HFFc6 (cell line): ENCODE measurements at regions not wholly inside any gene's neighbourhood (a gene's known extent, or its start where the extent isn't known, plus 50 kb on each side); places are given as distances from the start of the nearest gene placed in this dataset.

Source experiments
- DNase-seq: peaks from one replicate; pipeline ENCODE4 v3.0.0-alpha.2; 2018
- H3K27ac Mint-ChIP-seq: 2 replicates; pipeline ENCODE4 v1.8.0; 2020; ENCODE audit warnings: mild to moderate bottlenecking, mixed read lengths
- H3K27me3 Mint-ChIP-seq: 2 replicates; pipeline ENCODE4 v1.8.0; 2021; ENCODE audit warnings: mild to moderate bottlenecking, moderate library complexity, mixed read lengths; ENCODE audit not compliant: insufficient read depth
- H3K36me3 Mint-ChIP-seq: 2 replicates; pipeline ENCODE4 v1.8.0; 2021; ENCODE audit warnings: low read depth, mixed read lengths
- H3K4me1 Mint-ChIP-seq: 2 replicates; pipeline ENCODE4 v1.8.0; 2020; ENCODE audit warnings: low read depth, mixed read lengths
- H3K4me3 Mint-ChIP-seq: 2 replicates; pipeline ENCODE4 v1.8.0; 2020; ENCODE audit warnings: mild to moderate bottlenecking, moderate library complexity, mixed read lengths
- H3K9me3 Mint-ChIP-seq: 2 replicates; pipeline ENCODE4 v1.8.0; 2020; ENCODE audit warnings: mild to moderate bottlenecking, mixed read lengths
- CTCF ChIP-seq: fragments of 200-600 bp; sonication (generic); IDR thresholded peaks from 2 replicates; pipeline ENCODE4 v1.5.0; 2021; ENCODE audit warnings: antibody characterized with exemption, mild to moderate bottlenecking

DNA sequence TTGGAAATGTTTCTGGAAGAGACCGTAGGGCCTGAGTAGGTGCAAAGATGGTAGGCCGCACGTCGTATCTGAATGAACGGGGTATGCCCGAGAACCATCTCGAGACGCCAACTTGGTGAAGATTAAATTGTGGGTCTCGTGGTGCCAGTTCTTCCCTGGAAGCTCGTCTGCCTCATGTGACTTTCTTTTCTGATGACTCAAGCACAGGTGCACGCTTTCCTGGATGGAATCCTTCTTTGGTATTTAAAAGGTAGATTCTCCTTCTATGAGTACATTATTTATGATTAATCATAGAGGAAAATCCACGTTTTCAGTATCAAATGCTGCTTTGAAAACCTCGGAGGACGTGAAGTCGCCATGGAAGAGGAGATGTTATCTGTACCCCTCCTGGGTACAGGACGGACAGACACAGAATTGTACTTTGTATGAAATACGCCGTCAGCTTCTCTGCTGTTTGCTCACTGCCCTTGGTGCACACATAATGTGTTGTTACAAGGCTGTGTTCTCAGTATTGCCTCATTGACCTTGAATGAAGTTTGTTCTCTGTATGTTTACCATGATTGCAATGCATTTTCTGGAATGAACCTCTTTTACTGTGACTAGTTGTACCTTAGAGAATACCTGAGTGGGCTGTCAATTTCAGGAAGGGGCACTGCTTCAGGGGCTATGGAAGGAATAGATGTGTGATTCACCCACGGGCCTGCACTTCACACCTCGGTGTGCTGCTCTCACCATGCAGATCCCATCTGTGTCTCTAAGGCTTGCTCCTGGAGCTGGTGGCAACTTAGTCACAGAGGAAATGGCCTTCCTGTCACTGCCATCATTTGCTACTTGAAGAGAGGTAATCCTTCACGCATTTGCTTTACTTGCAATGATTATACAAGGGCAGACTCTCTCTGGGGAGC is 137.3 kb upstream of the RTL1 start:
- Mint-ChIP-seq H3K27me3 (peaks cover 30% of the 10 kb centered on the region), H3K27ac (no peak overlapping the region), H3K9me3 (no peaks in the 10 kb centered on the region; the same call in 1 of the 2 replicates)

DNA sequence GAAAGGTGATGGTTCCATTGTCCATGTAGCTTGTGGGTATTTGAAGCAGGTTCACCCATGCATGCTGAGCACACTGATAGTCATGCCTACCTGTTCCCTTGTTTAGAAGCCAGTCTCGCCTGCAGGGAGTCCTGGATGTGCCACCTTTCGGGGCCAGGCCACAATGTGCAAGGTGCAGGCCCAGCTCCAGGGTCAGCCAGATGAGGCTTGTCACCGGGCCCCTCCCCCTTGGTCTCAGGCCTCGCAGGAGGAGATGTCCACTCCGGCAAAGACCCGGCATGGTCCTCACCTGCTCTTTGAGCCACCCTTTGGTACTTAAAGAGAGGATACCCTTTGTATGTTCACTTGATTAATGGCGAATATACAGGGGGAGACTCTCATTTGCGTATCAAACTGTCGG is 140.4 kb upstream of the RTL1 start:
- no peak overlapping the region for H3K4me3 Mint-ChIP-seq
- H3K27ac Mint-ChIP-seq = no peak overlapping the region
- H3K36me3 Mint-ChIP-seq = peaks cover 38% of the 10 kb centered on the region
- no peaks in the 10 kb centered on the region; the same call in 1 of the 2 replicates for H3K9me3 Mint-ChIP-seq
- DNase-seq = no peak
- peaks cover 34% of the 10 kb centered on the region for H3K27me3 Mint-ChIP-seq
- no peaks in the 10 kb centered on the region for H3K4me1 Mint-ChIP-seq
- TF ChIP-seq CTCF = no peak

More for the DNA sequence above, 137.3 kb upstream of the RTL1 start:
- no peak overlapping the region for H3K4me3 Mint-ChIP-seq
- no peak for TF ChIP-seq CTCF
- no peak for DNase-seq
- H3K4me1 Mint-ChIP-seq = no peaks in the 10 kb centered on the region
- peaks cover 23% of the 10 kb centered on the region for H3K36me3 Mint-ChIP-seq

GRCh38 chr14:101044741-101045140 is 141.2 kb upstream of the RTL1 start:
- peak overlapping the region; percentile 11; the same call in 1 of the 2 replicates for H3K4me3 Mint-ChIP-seq
- peaks cover 42% of the 10 kb centered on the region for H3K36me3 Mint-ChIP-seq
- H3K4me1 Mint-ChIP-seq = no peaks in the 10 kb centered on the region
- H3K27ac Mint-ChIP-seq = no peak overlapping the region
- no peaks in the 10 kb centered on the region; the same call in 1 of the 2 replicates for H3K9me3 Mint-ChIP-seq
- no peak for DNase-seq
- no peak for TF ChIP-seq CTCF
- H3K27me3 Mint-ChIP-seq = peaks cover 38% of the 10 kb centered on the region

GRCh38 chr14:101045511-101045910 is 142.0 kb upstream of the RTL1 start:
- peaks cover 36% of the 10 kb centered on the region for H3K27me3 Mint-ChIP-seq
- no peaks in the 10 kb centered on the region; the same call in 1 of the 2 replicates for H3K9me3 Mint-ChIP-seq
- TF ChIP-seq CTCF = no peak
- no peak for DNase-seq
- no peak overlapping the region for H3K4me3 Mint-ChIP-seq
- H3K4me1 Mint-ChIP-seq = no peaks in the 10 kb centered on the region
- no peak overlapping the region for H3K27ac Mint-ChIP-seq
- peaks cover 44% of the 10 kb centered on the region for H3K36me3 Mint-ChIP-seq

DNA sequence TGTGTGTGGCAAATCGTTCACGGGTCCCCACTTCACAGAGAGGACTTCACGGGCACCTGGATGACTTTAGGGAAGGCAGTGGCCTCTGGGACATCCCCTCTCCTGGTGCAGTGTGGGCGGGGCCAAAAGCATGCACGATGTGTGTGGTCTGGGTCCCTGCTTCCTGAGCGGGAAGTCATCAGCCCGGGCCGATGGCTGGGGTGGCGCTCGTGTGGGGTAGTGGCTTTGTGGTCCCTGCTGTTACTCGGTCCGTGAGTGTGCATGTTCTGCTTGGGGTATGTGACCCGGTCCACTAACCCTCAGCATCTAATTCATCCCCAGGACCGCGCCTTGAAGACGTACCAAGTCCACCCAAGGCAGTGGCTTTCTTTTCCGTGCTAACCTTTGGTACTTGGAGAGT is 142.5 kb upstream of the RTL1 start:
- Mint-ChIP-seq H3K27ac (no peak overlapping the region), H3K4me3 (no peak overlapping the region), H3K27me3 (peaks cover 38% of the 10 kb centered on the region), H3K4me1 (no peaks in the 10 kb centered on the region), H3K36me3 (peaks cover 39% of the 10 kb centered on the region), H3K9me3 (no peaks in the 10 kb centered on the region; the same call in 1 of the 2 replicates)
- DNase-seq = no peak
- TF ChIP-seq CTCF = no peak
